HG02943 (cell line): ENCODE measurements at regions not wholly inside any gene's neighbourhood (a gene's known extent, or its start where the extent isn't known, plus 50 kb on each side); places are given as distances from the start of the nearest gene placed in this dataset.

Source experiments
- ATAC-seq: cut with Tn5 transposase; IDR thresholded peaks from one replicate; pipeline ENCODE4 v1.9.1; 2021; ENCODE audit warnings: mild to moderate bottlenecking, low read depth, moderate library complexity; ENCODE audit not compliant: unreplicated experiment

GRCh38 chr2:2762166-2762908 is 431.3 kb upstream of the MYT1L start:
- ATAC-seq: no peak

- no peak for ATAC-seq
These were observed 427.8 kb upstream of the MYT1L start for GRCh38 chr2:2758793-2759367.

GRCh38 chr2:2757764-2758163 is 426.7 kb upstream of the MYT1L start:
- no peak for ATAC-seq

- ATAC-seq: no peak
These were observed 425.8 kb upstream of the MYT1L start for GRCh38 chr2:2756886-2757285.

- ATAC-seq: no peak
These were observed 424.9 kb upstream of the MYT1L start for GRCh38 chr2:2755990-2756389.

GRCh38 chr2:2754940-2755339 is 423.9 kb upstream of the MYT1L start:
- ATAC-seq: no peak

- no peak for ATAC-seq
These were observed 420.7 kb upstream of the MYT1L start for GRCh38 chr2:2751715-2752315.

- no peak for ATAC-seq
These were observed 420.0 kb upstream of the MYT1L start for GRCh38 chr2:2750867-2751714.

- no peak for ATAC-seq
These were observed 418.1 kb upstream of the MYT1L start for GRCh38 chr2:2749206-2749598.

GRCh38 chr2:2748399-2749205 is 417.5 kb upstream of the MYT1L start:
- ATAC-seq: no peak

- ATAC-seq: no peak
These were observed 416.8 kb upstream of the MYT1L start for GRCh38 chr2:2747797-2748301.

GRCh38 chr2:2746731-2747130 is 415.7 kb upstream of the MYT1L start:
- no peak for ATAC-seq

GRCh38 chr2:2744958-2745715 is 414.1 kb upstream of the MYT1L start:
- ATAC-seq: no peak

GRCh38 chr2:2744107-2744506 is 413.0 kb upstream of the MYT1L start:
- no peak for ATAC-seq

- no peak for ATAC-seq
These were observed 412.1 kb upstream of the MYT1L start for GRCh38 chr2:2743164-2743571.

GRCh38 chr2:2742726-2743125 is 411.7 kb upstream of the MYT1L start:
- ATAC-seq: no peak

- no peak for ATAC-seq
These were observed 409.2 kb upstream of the MYT1L start for GRCh38 chr2:2740238-2740775.

- no peak for ATAC-seq
These were observed 408.2 kb upstream of the MYT1L start for GRCh38 chr2:2739231-2739795.

- ATAC-seq: no peak
These were observed 407.6 kb upstream of the MYT1L start for GRCh38 chr2:2738684-2739083.
